OCI-M2 (cell line): ENCODE measurements at regions not wholly inside any gene's neighbourhood (a gene's known extent, or its start where the extent isn't known, plus 50 kb on each side); places are given as distances from the start of the nearest gene placed in this dataset.

ENCODE experiments used
- DNase-seq: peaks from one replicate; lab custom pipeline; 2025; ENCODE audit not compliant: unreplicated experiment; lab: John Stamatoyannopoulos, UW

DNA sequence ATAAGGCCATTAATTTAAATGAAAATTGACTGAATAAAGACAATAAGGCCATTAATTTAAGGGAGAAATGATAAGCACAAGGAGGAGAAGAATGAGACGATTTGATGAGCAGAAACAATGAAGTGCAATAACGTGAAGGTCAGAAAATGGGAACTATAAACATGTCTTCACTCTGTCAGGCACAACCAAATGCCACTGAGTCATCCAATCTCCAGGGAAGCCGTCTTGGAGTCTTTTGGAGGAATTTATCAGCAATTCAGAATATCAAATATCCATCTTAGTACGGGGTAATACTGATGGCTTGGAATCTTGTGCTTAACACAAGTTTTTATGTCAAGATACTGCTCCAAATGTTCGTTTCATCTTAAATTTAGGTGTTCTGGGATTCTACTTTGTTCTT lies 159.9 kb downstream of the CAPZA3 start:
- DNase-seq: no peak

DNA sequence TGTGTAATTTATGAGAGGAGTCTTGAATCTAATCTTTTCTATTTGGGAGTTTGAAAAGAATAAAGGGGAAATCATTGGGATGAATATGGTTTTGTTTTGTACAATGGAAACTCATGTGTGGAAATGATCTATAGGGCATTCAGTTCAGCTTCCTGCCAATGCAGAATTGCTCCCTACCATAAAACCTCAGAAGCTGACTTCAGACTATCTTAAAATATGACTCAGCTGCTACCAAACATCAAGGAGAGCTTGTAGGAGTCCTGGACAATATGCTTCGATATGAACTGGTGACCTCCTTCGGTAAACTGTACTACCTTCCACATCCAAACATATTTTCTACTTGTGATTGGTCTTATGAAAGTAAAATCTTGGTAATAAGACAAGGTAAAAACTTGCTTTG lies 160.6 kb downstream of the CAPZA3 start:
- no peak for DNase-seq

DNA sequence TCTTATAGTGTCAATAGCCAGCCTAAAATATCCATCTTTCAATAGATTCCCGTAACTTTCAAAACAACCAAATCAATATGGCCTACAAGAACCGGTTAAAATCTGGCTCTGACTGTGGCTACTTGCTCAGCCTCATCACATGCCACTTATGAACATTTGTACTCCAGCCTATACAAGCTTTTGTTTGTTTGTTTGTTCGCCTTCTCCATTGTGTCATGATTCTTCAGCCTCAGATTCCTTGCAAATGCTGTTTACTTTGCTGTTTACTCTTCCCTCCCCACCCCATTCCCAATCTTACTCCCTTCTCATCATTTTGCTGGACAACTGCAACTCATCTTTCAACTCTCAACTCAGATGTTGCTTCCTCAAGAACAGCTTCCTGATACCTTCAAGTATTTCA lies 161.2 kb downstream of the CAPZA3 start:
- DNase-seq: no peak

DNA sequence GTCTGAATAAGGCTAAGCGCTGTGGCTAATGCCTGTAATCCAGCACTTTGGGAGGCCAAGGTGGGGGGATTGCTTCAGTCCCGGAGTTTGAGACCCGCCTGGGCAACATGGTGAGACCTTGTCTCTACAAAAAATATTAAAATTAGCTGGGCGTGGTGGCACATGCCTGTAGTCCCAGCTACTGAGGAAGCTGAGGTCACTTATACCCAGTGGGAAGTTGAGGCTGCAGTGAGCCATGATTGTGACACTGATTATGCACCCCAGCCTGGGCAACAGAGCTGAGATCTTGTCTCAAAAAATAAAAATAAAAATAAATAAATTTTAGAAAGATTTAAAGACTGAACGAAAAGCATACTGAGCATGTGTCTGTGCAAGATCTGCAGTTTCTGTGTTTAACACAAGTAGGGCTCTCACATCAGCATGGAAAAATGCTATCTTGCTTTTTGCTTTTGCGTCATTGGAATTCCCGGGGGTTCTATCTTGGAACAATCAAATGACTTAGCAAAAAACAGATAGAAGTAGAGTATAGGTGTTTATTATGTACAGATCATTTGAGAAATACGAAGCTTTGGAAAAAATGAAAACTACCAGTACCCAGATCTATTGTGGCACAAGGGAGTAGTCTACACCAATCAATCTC lies 161.9 kb downstream of the CAPZA3 start:
- DNase-seq: no peak

DNA sequence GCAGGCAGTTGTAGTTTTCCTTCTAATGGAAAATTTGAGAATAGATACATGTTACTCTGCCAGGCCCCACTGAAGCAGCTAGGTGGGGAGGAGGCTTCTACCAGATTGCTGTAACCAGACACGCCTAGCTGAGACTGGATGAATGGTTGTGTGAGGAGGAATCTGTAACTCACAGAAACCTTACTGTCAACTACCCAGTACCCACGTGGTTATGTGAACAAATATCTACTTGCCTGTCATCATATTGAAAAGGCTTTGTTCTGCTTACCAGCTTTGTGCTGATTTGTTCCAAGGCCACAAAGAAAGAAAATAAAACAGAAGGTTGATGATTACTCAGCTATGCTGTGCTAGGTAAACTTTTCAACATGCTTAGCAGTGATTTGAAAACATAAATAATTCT lies 167.2 kb downstream of the CAPZA3 start:
- no peak for DNase-seq

DNA sequence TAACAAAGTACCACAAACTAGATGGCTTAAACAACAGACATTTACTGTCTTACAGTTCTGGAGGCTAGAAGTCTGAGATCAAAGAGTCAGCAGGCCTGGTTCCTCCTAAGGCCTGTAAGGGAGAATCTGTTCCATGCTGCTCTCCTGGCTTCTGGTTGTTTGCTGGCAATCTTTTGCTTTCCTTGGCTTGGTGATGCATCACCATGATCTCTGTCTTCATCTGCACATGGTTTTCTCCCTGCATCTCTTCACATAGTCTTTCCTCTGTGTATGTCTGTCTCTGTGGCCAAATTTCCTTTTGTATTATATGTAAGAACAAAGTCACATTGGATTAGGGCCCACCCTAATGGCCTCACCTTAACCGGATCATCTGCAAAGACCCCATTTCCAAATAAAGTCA lies 168.5 kb downstream of the CAPZA3 start:
- DNase-seq: no peak

DNA sequence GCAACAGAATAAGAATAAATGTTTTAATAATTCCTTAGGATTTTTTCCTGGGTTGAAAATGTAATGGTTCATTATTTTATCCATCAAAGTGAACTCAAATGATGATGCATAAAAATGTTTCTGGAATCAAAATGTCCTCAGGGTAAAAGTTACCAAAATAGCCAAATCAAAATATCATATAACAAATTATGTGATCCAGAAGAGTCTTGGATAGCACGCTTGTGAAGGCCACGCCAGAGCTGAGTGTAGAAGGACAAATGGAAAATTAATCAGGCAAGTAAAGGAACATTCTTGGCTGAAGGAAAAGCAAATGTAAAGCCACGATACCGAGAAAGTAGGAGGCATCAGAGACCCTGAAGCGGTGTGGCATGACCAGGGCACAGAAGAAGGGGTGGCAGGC lies 169.2 kb downstream of the CAPZA3 start:
- DNase-seq: no peak

DNA sequence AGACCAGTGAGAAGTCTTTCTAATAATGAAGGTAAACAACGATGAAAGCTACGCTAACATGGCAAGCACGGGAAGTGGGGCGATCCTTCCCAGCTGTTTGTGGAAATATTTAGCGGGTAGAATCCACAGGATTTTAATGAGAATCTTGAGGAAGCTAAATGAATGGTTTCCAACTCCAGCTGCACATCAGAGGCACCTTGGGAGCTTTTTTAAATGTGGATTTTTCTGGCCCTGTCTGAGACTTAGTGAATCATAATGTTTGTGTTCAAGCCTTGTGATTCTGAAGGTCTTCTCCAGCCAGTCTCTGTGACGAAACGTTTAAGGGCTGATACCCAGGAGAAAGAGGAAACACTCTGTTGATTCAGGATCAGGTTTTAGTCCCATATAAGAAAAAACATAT lies 169.8 kb downstream of the CAPZA3 start:
- DNase-seq: no peak

DNA sequence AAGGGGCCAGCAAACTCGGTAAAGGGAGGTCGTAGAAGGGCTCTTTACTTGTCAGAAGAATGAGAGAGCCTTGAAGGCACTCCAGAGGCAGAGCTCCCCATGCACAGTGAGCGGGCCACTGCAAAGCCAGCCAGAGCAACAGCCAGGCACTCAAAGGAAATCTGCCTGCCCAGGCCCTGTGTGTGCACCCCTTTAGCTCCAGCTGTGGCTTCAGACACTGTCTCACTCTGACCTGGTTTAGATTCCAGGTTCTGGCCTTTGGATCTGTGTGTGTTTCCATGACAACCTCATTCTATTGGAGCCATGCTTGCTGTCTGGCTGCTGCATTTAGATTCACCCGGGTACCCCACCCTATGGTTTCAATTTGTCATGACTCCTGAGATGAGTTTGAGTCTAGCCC lies 170.3 kb downstream of the CAPZA3 start:
- DNase-seq: no peak

DNA sequence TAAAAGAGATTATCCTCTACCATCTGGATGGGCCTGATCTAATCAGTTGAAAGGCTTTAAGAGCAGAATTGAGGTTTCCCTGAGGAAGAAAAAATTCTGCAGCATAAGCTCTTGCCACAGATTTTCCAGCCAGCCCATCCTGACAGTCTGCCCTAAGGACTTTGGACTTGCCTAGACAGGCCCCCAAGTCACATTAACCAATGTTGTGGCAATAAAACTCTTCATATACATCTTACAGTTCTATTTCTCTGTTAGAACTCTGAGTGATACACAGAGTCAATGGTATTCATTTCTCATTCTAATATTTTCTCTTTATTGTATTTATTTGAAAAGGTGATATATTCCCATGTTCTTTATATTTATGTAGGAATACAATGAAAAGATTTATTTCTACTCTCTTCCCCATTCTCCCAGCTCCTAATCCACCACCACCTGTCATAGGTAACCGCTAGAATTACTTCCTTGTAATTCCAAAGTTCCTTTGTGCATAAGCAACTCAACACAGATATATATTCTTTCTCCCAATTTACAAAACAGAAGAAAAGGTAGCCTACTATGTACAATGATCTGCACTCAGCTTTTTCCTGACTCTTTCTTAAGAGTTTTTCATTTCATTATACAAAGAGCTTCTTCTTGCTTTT lies 182.1 kb downstream of the CAPZA3 start:
- no peak for DNase-seq

DNA sequence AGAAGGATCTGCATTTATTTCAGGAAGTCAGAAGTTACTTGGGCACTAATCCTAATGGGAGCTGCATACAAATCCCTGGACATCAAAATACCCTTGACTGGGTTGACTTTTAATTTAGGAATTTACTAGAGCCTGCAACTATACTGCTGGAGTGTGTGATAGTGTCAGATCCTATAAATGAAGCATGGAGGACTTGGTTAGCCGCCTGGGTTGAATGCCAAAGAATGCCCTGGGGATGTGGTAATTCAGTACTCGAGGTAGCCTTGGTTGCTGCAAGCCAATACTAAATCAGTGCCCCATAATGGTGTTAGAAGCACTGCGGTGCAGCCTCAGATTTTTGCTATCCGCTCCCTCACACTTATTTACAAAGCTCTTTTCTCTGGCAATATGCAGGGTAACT lies 184.9 kb downstream of the CAPZA3 start:
- DNase-seq: no peak

DNA sequence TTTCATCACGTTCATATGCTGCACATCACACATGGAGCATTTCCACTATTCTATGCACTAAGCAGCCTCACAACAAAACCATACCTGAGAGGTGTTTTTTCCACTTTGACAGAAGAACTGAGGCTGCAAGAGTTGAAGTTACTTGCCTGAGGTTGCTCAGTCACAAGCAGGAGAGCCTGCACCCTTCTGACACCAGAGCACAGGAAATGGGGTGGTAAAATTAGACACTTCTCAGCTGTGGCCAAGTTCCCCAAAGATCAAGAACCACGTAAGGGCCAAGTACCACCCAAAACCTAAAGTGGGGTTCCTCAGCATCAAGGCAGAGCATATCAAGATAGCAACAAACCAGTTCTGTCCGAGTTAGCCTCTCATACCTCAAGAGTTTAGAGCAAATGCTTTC lies 185.8 kb downstream of the CAPZA3 start:
- no peak for DNase-seq

DNA sequence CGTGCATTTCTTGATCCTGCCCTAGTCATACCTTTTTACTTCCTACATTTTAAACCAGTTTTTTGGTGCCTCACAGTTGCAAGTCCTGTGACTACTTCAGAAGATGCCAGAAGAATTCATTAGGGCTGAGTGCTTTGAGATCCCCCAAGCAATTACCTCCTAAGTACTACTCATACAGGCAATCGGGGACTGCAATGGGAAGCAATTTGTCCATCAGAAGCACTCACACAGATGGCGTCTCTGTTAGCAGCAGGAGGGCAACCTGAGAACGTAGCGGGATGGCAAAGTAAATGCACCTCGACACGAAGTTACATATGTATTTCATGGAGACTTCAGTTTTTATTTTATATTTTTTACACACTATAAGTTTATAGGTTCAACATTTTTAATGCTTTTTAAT lies 188.3 kb downstream of the CAPZA3 start:
- no peak for DNase-seq

DNA sequence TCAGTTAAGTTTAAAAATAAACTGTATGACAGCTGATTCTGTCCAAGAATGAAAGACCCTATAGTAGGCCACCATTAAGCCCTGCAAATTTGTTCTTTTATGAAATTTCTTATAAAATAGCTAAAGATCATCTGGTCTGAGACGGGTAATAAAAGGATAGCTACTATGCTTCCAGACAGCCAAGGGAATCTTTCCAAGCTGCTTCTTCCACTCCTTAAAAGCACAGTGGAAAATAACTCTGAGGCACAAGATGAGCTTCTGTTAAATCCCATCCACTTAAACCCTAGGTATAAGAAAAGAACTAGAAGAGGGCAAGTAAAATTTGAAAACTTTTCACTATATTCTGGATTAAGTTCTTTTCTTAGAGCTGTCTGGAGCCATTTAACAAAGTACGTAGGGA lies 194.3 kb downstream of the CAPZA3 start:
- no peak for DNase-seq

DNA sequence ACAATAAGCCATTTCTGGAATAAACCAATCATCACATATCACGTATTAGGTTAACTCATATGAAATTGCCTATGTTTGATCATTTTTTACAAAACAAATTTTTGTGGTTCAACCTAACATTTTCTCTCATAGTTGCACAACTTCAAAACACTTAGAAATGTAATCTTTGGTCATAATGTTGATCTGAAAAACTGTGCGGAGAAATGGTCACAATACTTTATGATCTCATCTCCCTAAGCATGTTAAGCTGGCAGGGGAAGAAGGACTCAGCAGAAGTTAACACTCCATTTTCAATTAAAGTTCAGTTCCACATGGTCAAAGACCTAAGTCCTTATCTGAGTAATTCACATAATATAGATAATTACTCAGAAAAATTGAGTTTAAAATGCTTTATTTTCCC lies 194.8 kb downstream of the CAPZA3 start:
- no peak for DNase-seq

DNA sequence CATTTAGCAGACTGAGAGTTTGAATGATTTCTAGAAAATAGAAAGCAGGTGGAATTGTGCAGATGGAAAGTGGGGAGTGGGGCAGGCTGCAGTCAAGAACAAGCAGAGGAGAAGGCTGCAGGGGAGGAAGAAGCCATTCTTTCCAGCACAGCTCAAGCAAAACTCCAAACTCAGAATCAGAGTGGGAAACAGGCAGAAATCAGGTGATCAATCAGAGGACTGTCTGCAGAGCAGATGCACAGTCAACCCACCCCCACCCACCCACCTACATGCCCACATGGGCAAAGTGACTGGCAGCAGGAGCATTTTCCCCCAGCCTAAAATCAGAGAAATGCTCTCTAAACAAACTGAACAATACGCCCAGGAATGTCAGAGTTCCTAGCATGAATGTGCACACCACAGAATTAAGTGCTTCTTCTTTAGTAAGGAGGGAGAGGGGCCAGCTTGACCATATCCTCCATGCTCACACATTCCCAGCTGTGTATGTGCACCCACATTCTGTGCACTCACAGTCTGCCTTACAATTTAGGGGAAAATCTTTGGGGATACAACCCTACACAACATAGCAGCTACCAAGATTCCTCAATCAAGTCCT lies 194.1 kb upstream of the PLEKHA5 start:
- DNase-seq: no peak

DNA sequence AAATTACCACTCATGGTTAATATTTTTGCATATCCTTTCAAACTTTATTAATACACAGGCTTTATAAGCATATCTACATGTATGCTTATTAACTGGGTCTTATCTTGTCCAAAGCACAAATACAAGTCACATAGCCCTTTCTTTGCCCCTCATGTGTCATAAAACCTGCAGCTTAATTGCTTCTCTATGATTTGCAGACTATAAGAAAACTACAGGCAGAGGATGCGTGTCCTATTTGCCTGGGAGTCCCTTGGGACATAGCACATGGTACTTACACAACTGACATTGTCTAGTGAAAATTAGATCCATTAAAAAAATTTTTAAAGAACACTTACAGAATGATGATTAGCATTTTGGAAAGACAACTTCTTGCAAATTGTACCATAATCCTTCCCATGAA lies 190.5 kb upstream of the PLEKHA5 start:
- DNase-seq: no peak

DNA sequence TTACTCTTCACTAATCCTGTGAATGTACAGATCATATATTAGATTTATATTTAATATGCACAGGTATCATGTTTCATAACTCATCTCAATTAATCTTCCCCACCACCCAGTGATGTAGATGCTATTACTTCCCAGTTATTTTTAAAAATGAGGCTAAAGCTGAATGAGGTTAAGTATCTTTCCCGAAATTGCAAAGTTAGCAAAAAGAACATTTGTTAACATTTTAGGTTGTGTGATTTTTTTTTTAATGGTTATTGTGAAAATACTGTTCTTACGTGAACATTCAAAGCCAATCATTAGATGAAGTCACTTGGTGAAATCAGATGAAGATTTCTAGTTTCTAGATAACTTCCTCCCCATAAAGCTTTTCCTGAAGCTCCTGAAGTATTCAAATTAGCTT lies 186.9 kb upstream of the PLEKHA5 start:
- no peak for DNase-seq

DNA sequence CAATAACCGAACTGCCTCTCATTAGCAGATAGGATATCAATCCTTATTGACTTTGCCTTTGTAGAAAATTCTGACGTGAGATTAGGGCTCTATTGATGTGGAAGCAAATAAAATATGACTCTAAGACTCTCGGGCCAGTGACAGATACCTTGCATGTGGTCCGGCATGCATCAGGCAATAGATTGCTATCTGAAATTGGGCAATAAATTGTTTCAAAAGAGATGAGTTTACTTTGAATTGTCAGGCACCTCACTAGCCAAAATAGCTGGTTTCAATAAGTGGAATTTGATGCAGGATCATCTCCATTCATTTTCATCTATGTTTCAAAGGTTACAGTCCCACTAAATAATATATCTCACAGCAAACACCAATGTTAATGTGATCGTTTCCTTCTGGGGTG lies 186.3 kb upstream of the PLEKHA5 start:
- DNase-seq: no peak

DNA sequence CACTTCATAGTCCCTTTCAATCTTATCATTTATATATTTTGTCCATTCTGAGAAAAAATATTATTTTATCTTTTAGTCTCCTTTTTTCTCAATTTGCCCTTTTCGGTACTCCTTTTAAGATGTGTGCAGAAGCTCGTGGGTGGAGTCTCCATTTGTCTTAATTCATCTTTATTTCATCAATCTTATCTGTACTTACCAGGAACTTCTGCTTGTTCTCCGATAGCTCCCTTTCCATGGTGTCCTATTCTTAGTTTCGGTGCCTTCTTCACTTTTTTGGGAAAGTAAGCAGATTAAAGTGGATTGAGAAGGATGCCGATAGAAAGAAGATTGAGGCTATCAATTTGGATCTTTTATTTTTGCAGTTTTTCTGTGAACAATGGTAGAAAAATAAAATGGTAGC lies 183.4 kb upstream of the PLEKHA5 start:
- DNase-seq: no peak

DNA sequence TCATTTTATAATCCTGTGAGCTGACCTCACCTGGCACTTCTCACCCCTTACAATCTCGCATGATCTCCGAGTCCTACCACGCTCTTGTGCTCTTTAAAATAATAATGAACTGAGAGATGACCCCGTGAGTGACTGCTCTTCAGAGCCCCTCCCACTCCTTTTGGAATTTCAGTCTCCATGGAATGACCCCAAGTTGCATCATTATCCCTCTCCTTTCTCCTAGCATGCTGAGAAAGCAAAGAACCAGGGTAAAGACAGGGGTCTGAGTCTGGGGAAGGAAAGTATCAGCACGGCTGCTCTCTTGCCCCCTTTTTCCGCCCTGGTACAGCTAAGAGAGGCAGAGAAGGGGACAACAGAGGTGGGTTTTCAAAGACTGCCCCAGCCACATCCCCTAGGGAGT lies 178.3 kb upstream of the PLEKHA5 start:
- DNase-seq: no peak

DNA sequence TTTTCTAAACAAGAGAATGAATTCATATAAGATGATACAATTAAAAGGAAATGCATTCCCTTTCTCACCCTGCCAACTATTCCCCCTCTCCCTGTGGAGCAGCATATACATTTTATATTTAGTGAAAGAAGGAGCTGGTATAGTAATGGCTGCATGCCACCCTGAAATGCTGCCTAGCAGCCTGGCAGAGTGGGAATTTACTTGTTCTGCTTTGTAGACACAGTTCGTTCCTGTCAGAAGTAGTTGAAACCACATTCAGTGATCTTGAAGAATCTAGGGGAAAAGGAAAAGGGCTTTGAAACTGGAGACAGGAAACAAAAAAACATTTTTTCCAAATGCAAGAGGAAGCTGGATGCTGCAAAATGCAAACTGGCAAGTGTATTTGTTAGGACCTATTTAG lies 176.0 kb upstream of the PLEKHA5 start:
- DNase-seq: no peak

DNA sequence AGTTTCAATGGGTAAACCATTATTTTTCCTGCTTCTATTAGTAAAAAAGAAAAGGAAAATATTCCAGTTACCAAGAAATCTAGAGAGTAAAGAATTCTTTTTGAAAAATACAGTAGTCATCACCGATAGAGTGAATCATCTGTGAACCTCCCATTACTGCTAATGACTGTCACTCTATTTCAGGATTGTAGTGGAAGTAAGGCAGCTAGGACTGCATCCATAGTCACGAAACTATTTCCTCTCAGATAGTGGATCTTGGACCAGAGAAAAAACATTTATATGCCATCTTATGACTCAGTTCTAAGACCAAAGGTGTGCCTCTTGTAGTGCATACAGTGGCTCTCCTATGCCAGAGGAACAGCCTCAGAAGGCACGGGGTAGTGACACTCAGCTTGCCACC lies 173.9 kb upstream of the PLEKHA5 start:
- DNase-seq: no peak
